ENCODE measurements at regions not wholly inside any gene's neighbourhood (a gene's known extent, or its start where the extent isn't known, plus 50 kb on each side); places are given as distances from the start of the nearest gene placed in this dataset.

- DNase-seq (peak; percentile 40), ATAC-seq (peak; percentile 77)
- intact Hi-C loops (cut with micrococcal nuclease) = no loop called here
Observed at GRCh38 chr4:22235698-22236097, 280.2 kb downstream of the ADGRA3 start.

GRCh38 chr4:22233230-22233629, 282.6 kb downstream of the ADGRA3 start:
- ATAC-seq = no peak
- intact Hi-C loops (cut with micrococcal nuclease) = no loop called here
- DNase-seq = no peak

GRCh38 chr4:22220965-22221364, 272.4 kb upstream of the KCNIP4 start:
- intact Hi-C loops (cut with micrococcal nuclease) = no loop called here
- ATAC-seq = no peak
- no peak for DNase-seq

- DNase-seq (no peak), ATAC-seq (no peak)
- intact Hi-C loops (cut with micrococcal nuclease) = no loop called here
Observed at GRCh38 chr4:22217480-22217879, 268.9 kb upstream of the KCNIP4 start.

GRCh38 chr4:22216278-22216677, 267.7 kb upstream of the KCNIP4 start:
- DNase-seq (no peak), ATAC-seq (no peak)
- intact Hi-C loops (cut with micrococcal nuclease) = no loop called here

- ATAC-seq = no peak
- intact Hi-C loops (cut with micrococcal nuclease) = no loop called here
- DNase-seq = no peak
Observed at GRCh38 chr4:22215084-22215483, 266.5 kb upstream of the KCNIP4 start.

GRCh38 chr4:22203711-22204011, 255.1 kb upstream of the KCNIP4 start:
- intact Hi-C loops (cut with micrococcal nuclease) = no loop called here
- ATAC-seq (no peak), DNase-seq (no peak)

GRCh38 chr4:22202975-22203710, 254.6 kb upstream of the KCNIP4 start:
- DNase-seq (no peak), ATAC-seq (no peak)
- intact Hi-C loops (cut with micrococcal nuclease) = no loop called here

- ATAC-seq (no peak), DNase-seq (no peak)
- intact Hi-C loops (cut with micrococcal nuclease) = no loop called here
Observed at GRCh38 chr4:22202246-22202974, 253.8 kb upstream of the KCNIP4 start.

- ATAC-seq = no peak
- DNase-seq = no peak
- intact Hi-C loops (cut with micrococcal nuclease) = no loop called here
Observed at GRCh38 chr4:22201256-22201655, 252.7 kb upstream of the KCNIP4 start.

GRCh38 chr4:22196551-22196950, 248.0 kb upstream of the KCNIP4 start:
- no peak for DNase-seq

GRCh38 chr4:22192084-22192511, 243.5 kb upstream of the KCNIP4 start:
- no peak for ATAC-seq
- no peak for DNase-seq
- intact Hi-C loops (cut with micrococcal nuclease) = no loop called here

More at GRCh38 chr4:22196551-22196950, 248.0 kb upstream of the KCNIP4 start:
- no peak for ATAC-seq
- intact Hi-C loops (cut with micrococcal nuclease) = no loop called here

- intact Hi-C loops (cut with micrococcal nuclease) = no loop called here
- DNase-seq = no peak
- no peak for ATAC-seq
Observed at GRCh38 chr4:22191565-22191964, 243.0 kb upstream of the KCNIP4 start.

GRCh38 chr4:22190855-22191254, 242.3 kb upstream of the KCNIP4 start:
- intact Hi-C loops (cut with micrococcal nuclease) = no loop called here
- ATAC-seq = no peak
- DNase-seq = no peak

- ATAC-seq (no peak), DNase-seq (no peak)
Observed at GRCh38 chr4:22187203-22187820, 238.7 kb upstream of the KCNIP4 start.

GRCh38 chr4:22181736-22182135, 233.2 kb upstream of the KCNIP4 start:
- ATAC-seq = no peak
- no peak for DNase-seq
- intact Hi-C loops (cut with micrococcal nuclease) = no loop called here

More at GRCh38 chr4:22187203-22187820, 238.7 kb upstream of the KCNIP4 start:
- intact Hi-C loops (cut with micrococcal nuclease) = no loop called here

- DNase-seq (no peak), ATAC-seq (no peak)
- intact Hi-C loops (cut with micrococcal nuclease) = no loop called here
Observed at GRCh38 chr4:22179124-22179874, 230.7 kb upstream of the KCNIP4 start.

GRCh38 chr4:22174640-22175039, 226.1 kb upstream of the KCNIP4 start:
- intact Hi-C loops (cut with micrococcal nuclease) = no loop called here
- DNase-seq = no peak

GRCh38 chr4:22170353-22170752, 221.8 kb upstream of the KCNIP4 start:
- intact Hi-C loops (cut with micrococcal nuclease) = no loop called here
- DNase-seq (no peak), ATAC-seq (no peak)

More at GRCh38 chr4:22174640-22175039, 226.1 kb upstream of the KCNIP4 start:
- ATAC-seq = no peak

- intact Hi-C loops (cut with micrococcal nuclease) = no loop called here
- ATAC-seq = no peak
- DNase-seq = no peak
Observed at GRCh38 chr4:22167201-22167600, 218.6 kb upstream of the KCNIP4 start.

All from left ventricle myocardium superior (tissue), 1 donor.